ENCODE measurements at regions not wholly inside any gene's neighbourhood (a gene's known extent, or its start where the extent isn't known, plus 50 kb on each side); places are given as distances from the start of the nearest gene placed in this dataset.

GRCh38 chr12:107349008-107349747 is 255.8 kb upstream of the CRY1 start:
- Mint-ChIP-seq H3K27me3 (ENCODE audit: low read depth) (peaks cover 22% of the 10 kb centered on the region), H3K36me3 (ENCODE audit: low read depth) (no peaks in the 10 kb centered on the region), H3K9me3 (ENCODE audit: low read depth) (peaks cover 2% of the 10 kb centered on the region), H3K4me1 (ENCODE audit: low read depth) (no peaks in the 10 kb centered on the region), H3K4me3 (ENCODE audit: unreplicated experiment) (no peak overlapping the region), H3K27ac (ENCODE audit: unreplicated experiment) (no peak overlapping the region)
- no peak for TF ChIP-seq CTCF (IDR thresholded peaks at IDR 0.05)
- DNase-seq (ENCODE audit: low spot score), result no peak

- TF ChIP-seq CTCF (IDR thresholded peaks at IDR 0.05), result no peak
- peaks cover 4% of the 10 kb centered on the region for H3K9me3 Mint-ChIP-seq (ENCODE audit: low read depth)
- H3K27ac Mint-ChIP-seq (ENCODE audit: unreplicated experiment), result no peak overlapping the region
- no peaks in the 10 kb centered on the region for H3K36me3 Mint-ChIP-seq (ENCODE audit: low read depth)
- DNase-seq (ENCODE audit: low spot score), result no peak
- no peaks in the 10 kb centered on the region for H3K4me1 Mint-ChIP-seq (ENCODE audit: low read depth)
- H3K4me3 Mint-ChIP-seq (ENCODE audit: unreplicated experiment), result no peak overlapping the region
- H3K27me3 Mint-ChIP-seq (ENCODE audit: low read depth), result peaks cover 23% of the 10 kb centered on the region
Measured at GRCh38 chr12:107349839-107350238, 256.5 kb upstream of the CRY1 start.

- no peak for DNase-seq (ENCODE audit: low spot score)
- Mint-ChIP-seq H3K4me1 (ENCODE audit: low read depth) (no peaks in the 10 kb centered on the region), H3K9me3 (ENCODE audit: low read depth) (peaks cover 4% of the 10 kb centered on the region), H3K27ac (ENCODE audit: unreplicated experiment) (no peak overlapping the region), H3K36me3 (ENCODE audit: low read depth) (no peaks in the 10 kb centered on the region), H3K4me3 (ENCODE audit: unreplicated experiment) (no peak overlapping the region), H3K27me3 (ENCODE audit: low read depth) (peaks cover 19% of the 10 kb centered on the region)
- no peak for TF ChIP-seq CTCF (IDR thresholded peaks at IDR 0.05)
Measured at GRCh38 chr12:107351109-107351508, 257.8 kb upstream of the CRY1 start.

GRCh38 chr12:107351713-107352112 is 258.4 kb upstream of the CRY1 start:
- Mint-ChIP-seq H3K36me3 (ENCODE audit: low read depth) (no peaks in the 10 kb centered on the region), H3K4me3 (ENCODE audit: unreplicated experiment) (no peak overlapping the region), H3K4me1 (ENCODE audit: low read depth) (no peaks in the 10 kb centered on the region), H3K27ac (ENCODE audit: unreplicated experiment) (no peak overlapping the region), H3K27me3 (ENCODE audit: low read depth) (peaks cover 19% of the 10 kb centered on the region), H3K9me3 (ENCODE audit: low read depth) (peaks cover 4% of the 10 kb centered on the region)
- DNase-seq (ENCODE audit: low spot score), result no peak
- TF ChIP-seq CTCF (IDR thresholded peaks at IDR 0.05), result no peak

- no peak overlapping the region for H3K4me3 Mint-ChIP-seq (ENCODE audit: unreplicated experiment)
- no peaks in the 10 kb centered on the region for H3K4me1 Mint-ChIP-seq (ENCODE audit: low read depth)
- peaks cover 4% of the 10 kb centered on the region for H3K9me3 Mint-ChIP-seq (ENCODE audit: low read depth)
- no peak overlapping the region for H3K27ac Mint-ChIP-seq (ENCODE audit: unreplicated experiment)
- no peak for TF ChIP-seq CTCF (IDR thresholded peaks at IDR 0.05)
- H3K36me3 Mint-ChIP-seq (ENCODE audit: low read depth), result no peaks in the 10 kb centered on the region
- peaks cover 19% of the 10 kb centered on the region for H3K27me3 Mint-ChIP-seq (ENCODE audit: low read depth)
- DNase-seq (ENCODE audit: low spot score), result no peak
Measured at GRCh38 chr12:107352347-107353081, 259.2 kb upstream of the CRY1 start.

All from chondrocyte (in vitro differentiated cells).